ENCODE measurements at regions not wholly inside any gene's neighbourhood (a gene's known extent, or its start where the extent isn't known, plus 50 kb on each side); places are given as distances from the start of the nearest gene placed in this dataset.

- no peaks in the 10 kb centered on the region for H3K79me2 ChIP-seq (replicated peaks; ENCODE audit: insufficient read depth)
- Mint-ChIP-seq H3K9me3 (no peaks in the 10 kb centered on the region), H3K4me1 (peaks cover 29% of the 10 kb centered on the region), H3K36me3 (ENCODE audit: low read depth) (no peaks in the 10 kb centered on the region), H3K27me3 (ENCODE audit: insufficient read depth, low read depth, poor library complexity) (peaks cover 2% of the 10 kb centered on the region), H3K4me3 (no peak overlapping the region), H3K27ac (no peak overlapping the region)
- no peak overlapping the region for H2AFZ ChIP-seq
- no peak overlapping the region for H3K27ac ChIP-seq (ENCODE audit: low read depth)
- peaks cover 25% of the 10 kb centered on the region for H3K4me1 ChIP-seq (ENCODE audit: insufficient read depth)
- H3K4me2 ChIP-seq, result no peak overlapping the region
- no peak for ATAC-seq
- no peak overlapping the region for H3K4me3 ChIP-seq
- no peaks in the 10 kb centered on the region for H4K20me1 ChIP-seq (replicated peaks; ENCODE audit: insufficient read depth)
- H3K36me3 ChIP-seq (ENCODE audit: insufficient read depth), result no peaks in the 10 kb centered on the region
- H3K27me3 ChIP-seq (ENCODE audit: insufficient read depth), result no peaks in the 10 kb centered on the region
- TF ChIP-seq JUNB (IDR thresholded peaks at IDR 0.05; ENCODE audit: unreplicated experiment) (no peak), NANOG (IDR thresholded peaks at IDR 0.05; ENCODE audit: borderline replicate concordance) (no peak), EZH2 (IDR thresholded peaks at IDR 0.05; ENCODE audit: low read depth, unreplicated experiment) (no peak), ETS1 (IDR thresholded peaks at IDR 0.05) (no peak), CREB1 (CRISPR knock-in tag; IDR thresholded peaks at IDR 0.05; ENCODE audit: low read depth) (no peak), ZNF331 (CRISPR knock-in tag; IDR thresholded peaks at IDR 0.05; ENCODE audit: low read depth) (no peak), POLR2AphosphoS5 (IDR thresholded peaks at IDR 0.05; ENCODE audit: low read depth) (no peak), ZNF462 (CRISPR knock-in tag; IDR thresholded peaks at IDR 0.05) (no peak)
- DNase-seq (ENCODE audit: low spot score), result no peak
- no peaks in the 10 kb centered on the region for H3K9me2 ChIP-seq (ENCODE audit: insufficient read depth)
- H3F3A ChIP-seq (replicated peaks; ENCODE audit: low read depth), result no peaks in the 10 kb centered on the region
Measured at GRCh38 chr20:7654231-7654630, 286.0 kb downstream of the HAO1 start.

Measured in GM23338 (cell line).